ENCODE measurements at regions not wholly inside any gene's neighbourhood (a gene's known extent, or its start where the extent isn't known, plus 50 kb on each side); places are given as distances from the start of the nearest gene placed in this dataset.
"Not testable (repeated sequence)": the region's sequence is repeated elsewhere in the genome, so short reads cannot be mapped to it uniquely, and the experiment has no call there.

GRCh38 chr1:99444211-99444927 is 180.1 kb downstream of the PLPPR4 start:
- not testable (repeated sequence) for DNase-seq

GRCh38 chr1:99445071-99445470 is 180.8 kb downstream of the PLPPR4 start:
- DNase-seq, result no peak

- no peak for DNase-seq
These were observed 181.2 kb downstream of the PLPPR4 start for GRCh38 chr1:99445486-99445885.

GRCh38 chr1:99447721-99448120 is 183.4 kb downstream of the PLPPR4 start:
- DNase-seq, result no peak

GRCh38 chr1:99455760-99456159 is 190.2 kb upstream of the PALMD start:
- no peak for DNase-seq

- no peak for DNase-seq
These were observed 189.4 kb upstream of the PALMD start for GRCh38 chr1:99456536-99456935.

GRCh38 chr1:99457381-99458165 is 188.3 kb upstream of the PALMD start:
- DNase-seq, result no peak

- no peak for DNase-seq
These were observed 184.4 kb upstream of the PALMD start for GRCh38 chr1:99461499-99461898.

- DNase-seq, result no peak
These were observed 181.2 kb upstream of the PALMD start for GRCh38 chr1:99464738-99465137.

- DNase-seq, result no peak
These were observed 180.6 kb upstream of the PALMD start for GRCh38 chr1:99465176-99465900.

- no peak for DNase-seq
These were observed 178.3 kb upstream of the PALMD start for GRCh38 chr1:99467645-99468044.

GRCh38 chr1:99469550-99469971 is 176.4 kb upstream of the PALMD start:
- no peak for DNase-seq

- no peak for DNase-seq
These were observed 173.0 kb upstream of the PALMD start for GRCh38 chr1:99472893-99473292.

- DNase-seq, result no peak
These were observed 171.5 kb upstream of the PALMD start for GRCh38 chr1:99474350-99474893.

- no peak for DNase-seq
These were observed 169.9 kb upstream of the PALMD start for GRCh38 chr1:99476058-99476457.

GRCh38 chr1:99481391-99481996 is 164.4 kb upstream of the PALMD start:
- DNase-seq, result peak; percentile 33

GRCh38 chr1:99482286-99482685 is 163.6 kb upstream of the PALMD start:
- DNase-seq, result no peak

GRCh38 chr1:99482750-99483149 is 163.2 kb upstream of the PALMD start:
- DNase-seq, result no peak

GRCh38 chr1:99490031-99490430 is 155.9 kb upstream of the PALMD start:
- DNase-seq, result no peak

- no peak for DNase-seq
These were observed 149.8 kb upstream of the PALMD start for GRCh38 chr1:99496067-99496466.

- no peak for DNase-seq
These were observed 148.2 kb upstream of the PALMD start for GRCh38 chr1:99497690-99498089.

- DNase-seq, result no peak
These were observed 145.4 kb upstream of the PALMD start for GRCh38 chr1:99500541-99500940.

- no peak for DNase-seq
These were observed 144.0 kb upstream of the PALMD start for GRCh38 chr1:99501871-99502270.

All from MV-4-11 (cell line).